ENCODE measurements at regions not wholly inside any gene's neighbourhood (a gene's known extent, or its start where the extent isn't known, plus 50 kb on each side); places are given as distances from the start of the nearest gene placed in this dataset.

GRCh38 chr1:99577313-99577712 lies 68.6 kb upstream of the PALMD start:
- Mint-ChIP-seq H3K36me3 (no peaks in the 10 kb centered on the region), H3K27me3 (peaks cover 7% of the 10 kb centered on the region), H3K27ac (no peak overlapping the region), H3K4me3 (no peak overlapping the region), H3K4me1 (no peaks in the 10 kb centered on the region), H3K9me3 (no peaks in the 10 kb centered on the region)
- CTCF ChIA-PET: no interaction called here
- no peak for DNase-seq

GRCh38 chr1:99579691-99580172 lies 66.2 kb upstream of the PALMD start:
- no peak for DNase-seq
- Mint-ChIP-seq H3K27me3 (peaks cover 7% of the 10 kb centered on the region), H3K27ac (no peak overlapping the region), H3K4me1 (no peaks in the 10 kb centered on the region), H3K4me3 (no peak overlapping the region), H3K36me3 (no peaks in the 10 kb centered on the region), H3K9me3 (no peaks in the 10 kb centered on the region)
- CTCF ChIA-PET: no interaction called here

DNA sequence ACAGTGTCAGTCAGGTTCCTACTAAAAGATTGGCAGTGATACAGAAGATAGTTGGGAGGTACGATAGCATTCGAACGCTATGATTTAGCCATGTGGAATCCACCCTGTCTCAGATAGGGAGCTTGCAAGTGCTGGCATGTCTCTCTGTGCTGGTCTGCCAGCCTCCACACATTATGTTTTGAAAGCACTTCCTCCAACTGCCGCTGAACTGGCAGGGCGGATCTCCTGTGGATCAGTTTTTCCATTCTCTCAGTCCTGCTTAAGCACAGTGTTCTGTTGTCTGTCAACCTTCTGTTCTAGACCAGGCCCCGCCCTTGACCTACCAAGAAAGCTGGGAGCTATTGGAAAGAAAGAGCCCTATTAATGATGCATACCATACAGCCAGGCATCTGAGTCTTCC lies 65.5 kb upstream of the PALMD start:
- CTCF ChIA-PET: no interaction called here
- no peak for DNase-seq
- Mint-ChIP-seq H3K27me3 (peaks cover 7% of the 10 kb centered on the region), H3K4me1 (no peaks in the 10 kb centered on the region), H3K4me3 (no peak overlapping the region), H3K36me3 (no peaks in the 10 kb centered on the region), H3K9me3 (no peaks in the 10 kb centered on the region), H3K27ac (no peak overlapping the region)

- Mint-ChIP-seq H3K27ac (no peak overlapping the region), H3K36me3 (no peaks in the 10 kb centered on the region), H3K9me3 (no peaks in the 10 kb centered on the region), H3K4me3 (no peak overlapping the region), H3K27me3 (no peaks in the 10 kb centered on the region), H3K4me1 (no peaks in the 10 kb centered on the region)
- no peak for DNase-seq
- CTCF ChIA-PET: no interaction called here
Measured at GRCh38 chr1:99587008-99587407, 58.9 kb upstream of the PALMD start.

- H3K36me3 Mint-ChIP-seq: no peaks in the 10 kb centered on the region
- no peaks in the 10 kb centered on the region for H3K4me1 Mint-ChIP-seq
- no peaks in the 10 kb centered on the region for H3K9me3 Mint-ChIP-seq
- no peak overlapping the region for H3K27ac Mint-ChIP-seq
- CTCF ChIA-PET: no interaction called here
- H3K27me3 Mint-ChIP-seq: peaks cover 3% of the 10 kb centered on the region
- no peak for DNase-seq
- H3K4me3 Mint-ChIP-seq: no peak overlapping the region
Measured at GRCh38 chr1:99589186-99589636, 56.7 kb upstream of the PALMD start.

DNA sequence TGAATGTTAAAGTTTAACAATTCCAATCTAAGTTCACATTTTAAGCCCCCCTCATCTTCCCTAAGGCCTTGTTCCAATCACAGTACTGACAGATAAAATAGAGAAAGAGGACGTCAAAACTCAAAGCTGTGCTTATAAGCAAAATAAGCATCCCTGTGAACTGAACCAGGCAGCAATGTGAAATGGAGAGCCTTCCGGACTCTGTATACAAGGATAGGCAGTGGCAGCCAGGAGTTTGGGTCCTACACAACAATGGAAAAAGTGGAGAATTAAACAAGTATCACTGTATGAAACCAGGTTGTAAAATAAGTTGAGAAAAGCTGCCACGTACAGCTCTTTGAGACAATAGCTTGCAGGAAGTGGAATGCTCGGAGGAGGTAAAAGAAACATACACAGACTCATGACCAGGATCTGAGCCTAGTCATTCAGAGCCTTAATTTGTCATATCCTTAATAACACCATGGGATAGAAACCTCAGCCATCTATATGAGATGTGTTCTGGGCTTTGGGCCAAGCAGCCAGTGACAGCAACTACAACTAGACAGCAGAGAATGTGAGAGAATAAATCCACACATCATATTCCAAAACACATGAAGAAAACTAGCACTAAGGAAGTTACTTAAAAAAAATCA lies 55.2 kb upstream of the PALMD start:
- H3K36me3 Mint-ChIP-seq: no peaks in the 10 kb centered on the region
- H3K27me3 Mint-ChIP-seq: peaks cover 3% of the 10 kb centered on the region
- no peak for DNase-seq
- CTCF ChIA-PET: no interaction called here
- H3K9me3 Mint-ChIP-seq: no peaks in the 10 kb centered on the region
- no peaks in the 10 kb centered on the region for H3K4me1 Mint-ChIP-seq
- no peak overlapping the region for H3K4me3 Mint-ChIP-seq
- H3K27ac Mint-ChIP-seq: no peak overlapping the region

GRCh38 chr1:99591886-99592285 lies 54.0 kb upstream of the PALMD start:
- no peak overlapping the region for H3K4me3 Mint-ChIP-seq
- peaks cover 3% of the 10 kb centered on the region for H3K27me3 Mint-ChIP-seq
- no peaks in the 10 kb centered on the region for H3K4me1 Mint-ChIP-seq
- no peak for DNase-seq
- no peaks in the 10 kb centered on the region for H3K9me3 Mint-ChIP-seq
- H3K27ac Mint-ChIP-seq: no peak overlapping the region
- CTCF ChIA-PET: no interaction called here
- H3K36me3 Mint-ChIP-seq: no peaks in the 10 kb centered on the region

GRCh38 chr1:99594205-99594604 lies 51.7 kb upstream of the PALMD start:
- H3K4me1 Mint-ChIP-seq: no peaks in the 10 kb centered on the region
- H3K27me3 Mint-ChIP-seq: peaks cover 3% of the 10 kb centered on the region
- no peaks in the 10 kb centered on the region for H3K36me3 Mint-ChIP-seq
- H3K27ac Mint-ChIP-seq: no peak overlapping the region
- no peaks in the 10 kb centered on the region for H3K9me3 Mint-ChIP-seq
- H3K4me3 Mint-ChIP-seq: no peak overlapping the region
- CTCF ChIA-PET: no interaction called here
- DNase-seq: no peak

DNA sequence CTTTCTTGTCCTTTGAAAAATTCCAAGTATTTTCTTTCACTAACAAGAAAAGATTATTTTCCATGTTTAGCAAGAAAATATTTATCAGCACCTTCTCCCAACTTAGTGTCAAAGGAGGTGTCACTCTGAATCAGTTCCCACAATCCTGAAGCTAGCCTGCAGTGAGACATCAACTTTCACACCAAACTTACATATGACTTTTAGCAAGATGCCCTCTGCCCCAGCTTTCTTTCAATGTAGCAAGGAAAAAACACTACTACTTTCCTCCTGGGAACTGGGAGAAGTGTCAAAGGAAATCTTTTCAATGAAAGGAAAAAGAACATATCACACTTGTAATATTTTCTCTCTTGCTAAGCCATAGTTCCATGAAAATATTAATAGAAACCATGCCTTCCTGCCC lies 50.9 kb upstream of the PALMD start:
- Mint-ChIP-seq H3K4me1 (no peaks in the 10 kb centered on the region), H3K36me3 (no peaks in the 10 kb centered on the region), H3K4me3 (no peak overlapping the region), H3K27me3 (peaks cover 3% of the 10 kb centered on the region), H3K9me3 (no peaks in the 10 kb centered on the region), H3K27ac (no peak overlapping the region)
- CTCF ChIA-PET: no interaction called here
- DNase-seq: no peak

DNA sequence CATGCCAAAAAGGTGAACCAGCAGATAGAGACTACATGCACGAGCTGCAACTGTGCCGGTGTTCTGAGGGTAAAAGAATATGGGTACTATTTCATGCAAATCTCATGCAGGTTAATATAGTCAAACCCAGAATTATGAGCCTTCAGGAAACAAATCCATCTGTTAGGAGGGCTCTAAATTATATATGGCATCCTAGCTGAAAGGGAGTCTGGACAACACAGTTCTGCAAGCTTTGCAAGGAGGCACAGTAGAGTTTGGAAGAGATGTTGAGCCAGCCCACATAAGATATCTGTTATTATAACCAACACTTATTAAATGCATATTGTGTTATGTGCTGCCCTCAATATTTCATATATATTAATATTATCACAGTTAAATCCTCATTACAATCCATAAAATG lies 50.5 kb upstream of the PALMD start:
- Mint-ChIP-seq H3K4me3 (no peak overlapping the region), H3K36me3 (no peaks in the 10 kb centered on the region), H3K27me3 (peaks cover 3% of the 10 kb centered on the region), H3K4me1 (no peaks in the 10 kb centered on the region), H3K27ac (no peak overlapping the region), H3K9me3 (no peaks in the 10 kb centered on the region)
- CTCF ChIA-PET: no interaction called here
- DNase-seq: no peak
